ENCODE measurements at regions not wholly inside any gene's neighbourhood (a gene's known extent, or its start where the extent isn't known, plus 50 kb on each side); places are given as distances from the start of the nearest gene placed in this dataset.
"Not testable (repeated sequence)": the region's sequence is repeated elsewhere in the genome, so short reads cannot be mapped to it uniquely, and the experiment has no call there.

GRCh38 chr2:34703292-34703691 is 1104.2 kb upstream of the FAM98A start:
- Histone ChIP-seq H3K9me2 (replicated peaks; ENCODE audit: control insufficient read depth, low read length) (no peaks in the 10 kb centered on the region), H3K36me3 (ENCODE audit: control insufficient read depth, low read length) (no peaks in the 10 kb centered on the region), H3K27me3 (ENCODE audit: control insufficient read depth, low read length) (no peaks in the 10 kb centered on the region), H3K79me2 (ENCODE audit: control insufficient read depth, low read length) (no peaks in the 10 kb centered on the region), H3K4me3 (ENCODE audit: low read length) (no peak overlapping the region), H3K27ac (ENCODE audit: low read depth, low read length) (no peak overlapping the region), H3K4me1 (ENCODE audit: control insufficient read depth, low read length) (no peaks in the 10 kb centered on the region), H4K20me1 (ENCODE audit: control insufficient read depth, insufficient read depth, low read depth, low read length) (no peaks in the 10 kb centered on the region), H3K4me2 (ENCODE audit: low read length) (no peak overlapping the region), H3F3A (ENCODE audit: control insufficient read depth, insufficient read depth) (no peaks in the 10 kb centered on the region), H3K9me3 (ENCODE audit: control insufficient read depth, insufficient read depth, low read length) (no peaks in the 10 kb centered on the region)
- TF ChIP-seq, protein P1, sequence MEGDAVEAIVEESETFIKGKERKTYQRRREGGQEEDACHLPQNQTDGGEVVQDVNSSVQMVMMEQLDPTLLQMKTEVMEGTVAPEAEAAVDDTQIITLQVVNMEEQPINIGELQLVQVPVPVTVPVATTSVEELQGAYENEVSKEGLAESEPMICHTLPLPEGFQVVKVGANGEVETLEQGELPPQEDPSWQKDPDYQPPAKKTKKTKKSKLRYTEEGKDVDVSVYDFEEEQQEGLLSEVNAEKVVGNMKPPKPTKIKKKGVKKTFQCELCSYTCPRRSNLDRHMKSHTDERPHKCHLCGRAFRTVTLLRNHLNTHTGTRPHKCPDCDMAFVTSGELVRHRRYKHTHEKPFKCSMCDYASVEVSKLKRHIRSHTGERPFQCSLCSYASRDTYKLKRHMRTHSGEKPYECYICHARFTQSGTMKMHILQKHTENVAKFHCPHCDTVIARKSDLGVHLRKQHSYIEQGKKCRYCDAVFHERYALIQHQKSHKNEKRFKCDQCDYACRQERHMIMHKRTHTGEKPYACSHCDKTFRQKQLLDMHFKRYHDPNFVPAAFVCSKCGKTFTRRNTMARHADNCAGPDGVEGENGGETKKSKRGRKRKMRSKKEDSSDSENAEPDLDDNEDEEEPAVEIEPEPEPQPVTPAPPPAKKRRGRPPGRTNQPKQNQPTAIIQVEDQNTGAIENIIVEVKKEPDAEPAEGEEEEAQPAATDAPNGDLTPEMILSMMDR (IDR thresholded peaks at IDR 0.05; ENCODE audit: low read depth, low read length, poor library complexity, severe bottlenecking) = no peak
- no peak for TF ChIP-seq EZH2phosphoT487 (IDR thresholded peaks at IDR 0.05; ENCODE audit: borderline replicate concordance, low read length)

GRCh38 chr2:34702391-34702790 is 1103.3 kb upstream of the FAM98A start:
- not testable (repeated sequence) for H3K4me2 ChIP-seq (ENCODE audit: low read length); H3K79me2 ChIP-seq (ENCODE audit: control insufficient read depth, low read length); H3K9me2 ChIP-seq (replicated peaks; ENCODE audit: control insufficient read depth, low read length); H3K27me3 ChIP-seq (ENCODE audit: control insufficient read depth, low read length); H3K9me3 ChIP-seq (ENCODE audit: control insufficient read depth, insufficient read depth, low read length); H4K20me1 ChIP-seq (ENCODE audit: control insufficient read depth, insufficient read depth, low read depth, low read length); H3K27ac ChIP-seq (ENCODE audit: low read depth, low read length); H3K4me3 ChIP-seq (ENCODE audit: low read length); H3F3A ChIP-seq (ENCODE audit: control insufficient read depth, insufficient read depth); H3K36me3 ChIP-seq (ENCODE audit: control insufficient read depth, low read length); H3K4me1 ChIP-seq (ENCODE audit: control insufficient read depth, low read length)

DNA sequence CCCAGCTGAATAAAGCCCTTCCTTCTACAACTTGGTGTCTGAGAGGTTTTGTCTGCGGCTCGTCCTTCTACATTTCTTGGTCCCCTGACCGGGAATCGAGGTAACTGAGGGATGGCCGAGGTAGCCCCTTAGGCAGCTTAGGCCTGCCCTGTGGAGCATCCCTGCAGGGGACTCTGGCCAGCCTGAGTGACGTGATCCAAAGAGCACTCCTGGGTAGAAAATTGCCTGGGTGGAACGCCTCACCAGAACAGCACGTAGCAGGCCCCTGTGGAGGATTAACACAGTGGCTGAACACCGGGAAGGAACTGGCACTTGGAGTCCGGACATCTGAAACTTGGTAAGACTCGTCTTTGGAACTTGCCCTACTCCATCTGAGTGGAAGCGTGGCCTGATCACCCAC is 1078.5 kb upstream of the FAM98A start:
- not testable (repeated sequence) for H3K27ac ChIP-seq (ENCODE audit: low read depth, low read length); H3K79me2 ChIP-seq (ENCODE audit: control insufficient read depth, low read length); H3F3A ChIP-seq (ENCODE audit: control insufficient read depth, insufficient read depth); H3K4me2 ChIP-seq (ENCODE audit: low read length); H3K4me3 ChIP-seq (ENCODE audit: low read length); H4K20me1 ChIP-seq (ENCODE audit: control insufficient read depth, insufficient read depth, low read depth, low read length); H3K27me3 ChIP-seq (ENCODE audit: control insufficient read depth, low read length); H3K9me3 ChIP-seq (ENCODE audit: control insufficient read depth, insufficient read depth, low read length); H3K4me1 ChIP-seq (ENCODE audit: control insufficient read depth, low read length); H3K36me3 ChIP-seq (ENCODE audit: control insufficient read depth, low read length); H3K9me2 ChIP-seq (replicated peaks; ENCODE audit: control insufficient read depth, low read length)

DNA sequence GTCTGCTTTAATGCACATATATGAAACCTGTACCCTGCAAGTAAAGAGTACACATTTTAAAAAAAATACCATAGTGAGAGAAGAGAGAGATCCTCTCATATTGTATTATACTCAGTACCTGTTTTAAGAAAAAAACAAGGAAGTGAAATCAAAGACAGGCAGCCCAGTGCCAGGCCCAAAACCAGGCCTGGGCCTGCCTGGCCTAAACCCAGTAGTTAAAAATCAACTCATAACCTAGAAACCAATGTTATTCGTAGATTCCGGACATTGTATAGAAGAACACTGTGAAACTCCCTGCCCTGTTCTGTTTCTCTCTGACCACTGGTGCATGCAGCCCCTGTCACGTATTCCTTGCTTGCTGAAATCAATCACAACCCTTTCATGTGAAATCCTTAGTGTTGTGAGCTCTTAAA is 1078.0 kb upstream of the FAM98A start:
- H3K36me3 ChIP-seq (ENCODE audit: control insufficient read depth, low read length); H3K4me1 ChIP-seq (ENCODE audit: control insufficient read depth, low read length); H3F3A ChIP-seq (ENCODE audit: control insufficient read depth, insufficient read depth); H3K4me2 ChIP-seq (ENCODE audit: low read length); H3K9me3 ChIP-seq (ENCODE audit: control insufficient read depth, insufficient read depth, low read length); H4K20me1 ChIP-seq (ENCODE audit: control insufficient read depth, insufficient read depth, low read depth, low read length); H3K27me3 ChIP-seq (ENCODE audit: control insufficient read depth, low read length); H3K4me3 ChIP-seq (ENCODE audit: low read length); H3K9me2 ChIP-seq (replicated peaks; ENCODE audit: control insufficient read depth, low read length); H3K27ac ChIP-seq (ENCODE audit: low read depth, low read length); H3K79me2 ChIP-seq (ENCODE audit: control insufficient read depth, low read length): not testable (repeated sequence)

GRCh38 chr2:34670482-34670881 is 1071.4 kb upstream of the FAM98A start:
- TF ChIP-seq EZH2phosphoT487 (IDR thresholded peaks at IDR 0.05; ENCODE audit: borderline replicate concordance, low read length) = no peak
- TF ChIP-seq, protein P1 (IDR thresholded peaks at IDR 0.05; ENCODE audit: low read depth, low read length, poor library complexity, severe bottlenecking) = no peak
- Histone ChIP-seq H3F3A (ENCODE audit: control insufficient read depth, insufficient read depth) (no peaks in the 10 kb centered on the region), H3K36me3 (ENCODE audit: control insufficient read depth, low read length) (no peaks in the 10 kb centered on the region), H3K9me3 (ENCODE audit: control insufficient read depth, insufficient read depth, low read length) (no peaks in the 10 kb centered on the region), H3K79me2 (ENCODE audit: control insufficient read depth, low read length) (no peaks in the 10 kb centered on the region), H3K4me1 (ENCODE audit: control insufficient read depth, low read length) (no peaks in the 10 kb centered on the region), H3K27me3 (ENCODE audit: control insufficient read depth, low read length) (no peaks in the 10 kb centered on the region), H3K4me3 (ENCODE audit: low read length) (no peak overlapping the region), H3K27ac (ENCODE audit: low read depth, low read length) (no peak overlapping the region), H3K4me2 (ENCODE audit: low read length) (no peak overlapping the region), H3K9me2 (replicated peaks; ENCODE audit: control insufficient read depth, low read length) (no peaks in the 10 kb centered on the region), H4K20me1 (ENCODE audit: control insufficient read depth, insufficient read depth, low read depth, low read length) (no peaks in the 10 kb centered on the region)
